HepG2 (cell line): ENCODE measurements at regions not wholly inside any gene's neighbourhood (a gene's known extent, or its start where the extent isn't known, plus 50 kb on each side); places are given as distances from the start of the nearest gene placed in this dataset.
A peak's percentile ranks its signal among the peaks of the same experiment; 100 is the strongest.

Experiments
- ARID2 ChIP-seq: sonication (generic); formaldehyde crosslinking; IDR thresholded peaks from 2 replicates; pipeline ENCODE4 v1.8.1; 2022; ENCODE audit warnings: mild to moderate bottlenecking, missing genetic modification reagents, borderline replicate concordance
- ERF ChIP-seq: IDR thresholded peaks from 2 replicates; pipeline ENCODE4 v1.6.1; 2018; ENCODE audit warnings: missing biosample characterization, missing genetic modification reagents
- FOXM1 ChIP-seq: sonication (generic); formaldehyde crosslinking; IDR thresholded peaks from 2 replicates; pipeline ENCODE4 v1.5.0; 2020; ENCODE audit warnings: missing genetic modification reagents
- HIVEP1 ChIP-seq: sonication (generic); formaldehyde crosslinking; IDR thresholded peaks from 2 replicates; pipeline ENCODE4 v1.4.0; 2020; ENCODE audit warnings: mild to moderate bottlenecking, missing genetic modification reagents
- HNF4A ChIP-seq: sonication (generic); formaldehyde crosslinking; IDR thresholded peaks from 2 replicates; pipeline ENCODE4 v1.4.0; 2020; ENCODE audit warnings: missing genetic modification reagents
- JUN ChIP-seq: sonication (generic); formaldehyde crosslinking; IDR thresholded peaks from 2 replicates; pipeline ENCODE4 v1.4.0; 2020; ENCODE audit warnings: mild to moderate bottlenecking, missing genetic modification reagents
- NCOA2 ChIP-seq: sonication (generic); formaldehyde crosslinking; IDR thresholded peaks from 2 replicates; pipeline ENCODE4 v1.8.0; 2022; ENCODE audit warnings: inconsistent platforms
- NR2C2 ChIP-seq: sonication (generic); formaldehyde crosslinking; IDR thresholded peaks from 2 replicates; pipeline ENCODE4 v1.4.0; 2020; ENCODE audit warnings: missing genetic modification reagents, mild to moderate bottlenecking, moderate library complexity, borderline replicate concordance
- SMARCC2 ChIP-seq: fragments of 450-650 bp; IDR thresholded peaks from 2 replicates; pipeline ENCODE4 v1.6.1; 2017; ENCODE audit warnings: antibody characterized with exemption, mild to moderate bottlenecking
- ZFP90 ChIP-seq: sonication (generic); formaldehyde crosslinking; IDR thresholded peaks from 2 replicates; pipeline ENCODE4 v1.8.0; 2022; ENCODE audit warnings: missing genetic modification reagents, mild to moderate bottlenecking, inconsistent platforms, borderline replicate concordance
- ZKSCAN5 ChIP-seq: sonication (generic); formaldehyde crosslinking; IDR thresholded peaks from 2 replicates; pipeline ENCODE4 v1.5.1; 2020; ENCODE audit warnings: mild to moderate bottlenecking, missing genetic modification reagents
- ZNF251 ChIP-seq: sonication (generic); formaldehyde crosslinking; IDR thresholded peaks from 2 replicates; pipeline ENCODE4 v1.9.0; 2021; ENCODE audit warnings: mild to moderate bottlenecking, missing genetic modification reagents
- ZNF441 ChIP-seq: sonication (generic); formaldehyde crosslinking; IDR thresholded peaks from 2 replicates; pipeline ENCODE4 v1.7.0; 2021; ENCODE audit warnings: missing genetic modification reagents, borderline replicate concordance
- ZNF629 ChIP-seq: sonication (generic); formaldehyde crosslinking; conservative IDR thresholded peaks from 2 replicates; pipeline ENCODE4 v1.5.0; 2020; ENCODE audit warnings: missing genetic modification reagents
- TF ChIP-seq, protein P1 (sequence below): sonication (generic); formaldehyde crosslinking; IDR thresholded peaks from 2 replicates; pipeline ENCODE4 v1.5.0; 2020; ENCODE audit warnings: missing genetic modification reagents
- TF ChIP-seq, protein P2 (sequence below): sonication (generic); formaldehyde crosslinking; IDR thresholded peaks from 2 replicates; pipeline ENCODE4 v1.4.0; 2020; ENCODE audit warnings: missing genetic modification reagents
- TF ChIP-seq, protein P3 (sequence below): sonication (generic); formaldehyde crosslinking; IDR thresholded peaks from 2 replicates; pipeline ENCODE4 v1.4.0; 2020; ENCODE audit warnings: missing genetic modification reagents, borderline replicate concordance
- TF ChIP-seq, protein P4 (sequence below): sonication (generic); formaldehyde crosslinking; conservative IDR thresholded peaks from 2 replicates; pipeline ENCODE4 v1.4.0; 2020; ENCODE audit warnings: missing genetic modification reagents
- TF ChIP-seq, protein P5 (sequence below): IDR thresholded peaks from 2 replicates; pipeline ENCODE4 v1.6.1; 2016
- TF ChIP-seq, protein P6 (sequence below): IDR thresholded peaks from 2 replicates; pipeline ENCODE4 v1.6.1; 2016; ENCODE audit warnings: low read depth, control low read depth
- TF ChIP-seq, protein P7 (sequence below): sonication (generic); formaldehyde crosslinking; IDR thresholded peaks from 2 replicates; pipeline ENCODE4 v1.4.0; 2020; ENCODE audit warnings: low read depth, mild to moderate bottlenecking, missing genetic modification reagents

DNA sequence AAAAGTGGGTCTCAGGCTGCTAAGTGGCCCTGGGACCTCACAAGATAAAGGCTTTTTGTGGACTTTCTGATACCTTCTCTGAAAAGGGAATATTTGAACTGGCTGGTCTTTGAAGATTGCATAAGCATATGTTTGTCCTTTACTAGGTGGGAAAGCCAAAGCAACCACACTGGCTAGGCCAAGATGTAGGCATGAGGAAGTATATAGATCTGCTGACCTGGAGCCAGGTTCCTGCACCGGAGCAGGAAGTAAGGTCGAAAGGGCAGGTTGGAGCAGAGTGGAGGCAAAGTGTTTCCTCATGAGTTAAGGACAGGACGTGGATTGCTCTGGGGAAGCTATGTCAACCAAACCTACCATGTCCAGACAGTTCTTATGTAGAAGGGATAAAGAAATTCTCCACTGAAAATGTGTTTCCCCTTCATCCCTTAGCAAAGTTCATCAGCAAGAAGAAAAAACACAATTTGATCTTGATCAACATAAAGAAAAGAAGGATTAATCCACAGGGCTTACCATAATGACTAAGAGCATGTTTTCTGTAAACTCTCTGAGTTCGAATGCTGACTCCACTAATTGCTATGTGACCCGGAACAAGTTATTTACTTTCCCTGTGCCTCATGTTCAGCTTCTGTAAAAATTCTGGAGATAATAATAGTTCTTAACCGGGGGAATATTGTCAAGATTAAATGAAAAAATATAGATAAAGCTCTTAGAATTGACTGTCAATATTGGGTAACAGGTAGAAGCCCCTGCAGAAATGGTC lies 156.1 kb upstream of the SRD5A2 start (continued):
- TF ChIP-seq, protein P1, sequence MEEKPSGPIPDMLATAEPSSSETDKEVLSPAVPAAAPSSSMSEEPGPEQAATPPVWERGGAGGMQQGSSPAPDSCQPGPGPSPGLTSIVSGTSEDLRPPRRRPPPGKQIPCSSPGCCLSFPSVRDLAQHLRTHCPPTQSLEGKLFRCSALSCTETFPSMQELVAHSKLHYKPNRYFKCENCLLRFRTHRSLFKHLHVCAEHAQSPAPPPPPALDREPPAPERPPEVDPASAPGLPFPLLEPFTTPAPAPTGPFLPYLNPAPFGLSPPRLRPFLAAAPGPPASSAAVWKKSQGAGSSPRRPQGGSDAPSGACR (CRISPR knock-in tag), result no peak
- TF ChIP-seq, protein P2, sequence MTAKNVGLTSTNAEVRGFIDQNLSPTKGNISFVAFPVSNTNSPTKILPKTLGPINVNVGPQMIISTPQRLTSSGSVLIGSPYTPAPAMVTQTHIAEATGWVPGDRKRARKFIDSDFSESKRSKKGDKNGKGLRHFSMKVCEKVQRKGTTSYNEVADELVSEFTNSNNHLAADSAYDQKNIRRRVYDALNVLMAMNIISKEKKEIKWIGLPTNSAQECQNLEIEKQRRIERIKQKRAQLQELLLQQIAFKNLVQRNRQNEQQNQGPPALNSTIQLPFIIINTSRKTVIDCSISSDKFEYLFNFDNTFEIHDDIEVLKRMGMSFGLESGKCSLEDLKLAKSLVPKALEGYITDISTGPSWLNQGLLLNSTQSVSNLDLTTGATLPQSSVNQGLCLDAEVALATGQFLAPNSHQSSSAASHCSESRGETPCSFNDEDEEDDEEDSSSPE (CRISPR knock-in tag), result peak; percentile 56
- TF ChIP-seq, protein P3, sequence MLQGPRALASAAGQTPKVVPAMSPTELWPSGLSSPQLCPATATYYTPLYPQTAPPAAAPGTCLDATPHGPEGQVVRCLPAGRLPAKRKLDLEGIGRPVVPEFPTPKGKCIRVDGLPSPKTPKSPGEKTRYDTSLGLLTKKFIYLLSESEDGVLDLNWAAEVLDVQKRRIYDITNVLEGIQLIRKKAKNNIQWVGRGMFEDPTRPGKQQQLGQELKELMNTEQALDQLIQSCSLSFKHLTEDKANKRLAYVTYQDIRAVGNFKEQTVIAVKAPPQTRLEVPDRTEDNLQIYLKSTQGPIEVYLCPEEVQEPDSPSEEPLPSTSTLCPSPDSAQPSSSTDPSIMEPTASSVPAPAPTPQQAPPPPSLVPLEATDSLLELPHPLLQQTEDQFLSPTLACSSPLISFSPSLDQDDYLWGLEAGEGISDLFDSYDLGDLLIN (CRISPR knock-in tag), result no peak
- TF ChIP-seq NR2C2 (CRISPR knock-in tag), result peak; percentile 87
- TF ChIP-seq HNF4A (CRISPR knock-in tag), result peak; percentile 77
- TF ChIP-seq, protein P4, sequence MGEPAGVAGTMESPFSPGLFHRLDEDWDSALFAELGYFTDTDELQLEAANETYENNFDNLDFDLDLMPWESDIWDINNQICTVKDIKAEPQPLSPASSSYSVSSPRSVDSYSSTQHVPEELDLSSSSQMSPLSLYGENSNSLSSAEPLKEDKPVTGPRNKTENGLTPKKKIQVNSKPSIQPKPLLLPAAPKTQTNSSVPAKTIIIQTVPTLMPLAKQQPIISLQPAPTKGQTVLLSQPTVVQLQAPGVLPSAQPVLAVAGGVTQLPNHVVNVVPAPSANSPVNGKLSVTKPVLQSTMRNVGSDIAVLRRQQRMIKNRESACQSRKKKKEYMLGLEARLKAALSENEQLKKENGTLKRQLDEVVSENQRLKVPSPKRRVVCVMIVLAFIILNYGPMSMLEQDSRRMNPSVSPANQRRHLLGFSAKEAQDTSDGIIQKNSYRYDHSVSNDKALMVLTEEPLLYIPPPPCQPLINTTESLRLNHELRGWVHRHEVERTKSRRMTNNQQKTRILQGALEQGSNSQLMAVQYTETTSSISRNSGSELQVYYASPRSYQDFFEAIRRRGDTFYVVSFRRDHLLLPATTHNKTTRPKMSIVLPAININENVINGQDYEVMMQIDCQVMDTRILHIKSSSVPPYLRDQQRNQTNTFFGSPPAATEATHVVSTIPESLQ (CRISPR knock-in tag), result no peak
- TF ChIP-seq, protein P5, sequence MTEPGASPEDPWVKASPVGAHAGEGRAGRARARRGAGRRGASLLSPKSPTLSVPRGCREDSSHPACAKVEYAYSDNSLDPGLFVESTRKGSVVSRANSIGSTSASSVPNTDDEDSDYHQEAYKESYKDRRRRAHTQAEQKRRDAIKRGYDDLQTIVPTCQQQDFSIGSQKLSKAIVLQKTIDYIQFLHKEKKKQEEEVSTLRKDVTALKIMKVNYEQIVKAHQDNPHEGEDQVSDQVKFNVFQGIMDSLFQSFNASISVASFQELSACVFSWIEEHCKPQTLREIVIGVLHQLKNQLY (CRISPR knock-in tag), result no peak
- no peak for TF ChIP-seq HIVEP1
- 0 out of 2 replicates have a peak, but pooled peaks have one; percentile 27 for TF ChIP-seq ZNF629 (CRISPR knock-in tag)
- TF ChIP-seq ARID2 (CRISPR knock-in tag), result no peak
- TF ChIP-seq, protein P6, sequence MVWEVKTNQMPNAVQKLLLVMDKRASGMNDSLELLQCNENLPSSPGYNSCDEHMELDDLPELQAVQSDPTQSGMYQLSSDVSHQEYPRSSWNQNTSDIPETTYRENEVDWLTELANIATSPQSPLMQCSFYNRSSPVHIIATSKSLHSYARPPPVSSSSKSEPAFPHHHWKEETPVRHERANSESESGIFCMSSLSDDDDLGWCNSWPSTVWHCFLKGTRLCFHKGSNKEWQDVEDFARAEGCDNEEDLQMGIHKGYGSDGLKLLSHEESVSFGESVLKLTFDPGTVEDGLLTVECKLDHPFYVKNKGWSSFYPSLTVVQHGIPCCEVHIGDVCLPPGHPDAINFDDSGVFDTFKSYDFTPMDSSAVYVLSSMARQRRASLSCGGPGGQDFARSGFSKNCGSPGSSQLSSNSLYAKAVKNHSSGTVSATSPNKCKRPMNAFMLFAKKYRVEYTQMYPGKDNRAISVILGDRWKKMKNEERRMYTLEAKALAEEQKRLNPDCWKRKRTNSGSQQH, result no peak
- no peak for TF ChIP-seq ZNF251 (CRISPR knock-in tag)
- TF ChIP-seq ERF (CRISPR knock-in tag), result peak; percentile 44; the same call in 1 of the 2 replicates
- no peak for TF ChIP-seq JUN (CRISPR knock-in tag)
- no peak for TF ChIP-seq FOXM1
- TF ChIP-seq, protein P7, sequence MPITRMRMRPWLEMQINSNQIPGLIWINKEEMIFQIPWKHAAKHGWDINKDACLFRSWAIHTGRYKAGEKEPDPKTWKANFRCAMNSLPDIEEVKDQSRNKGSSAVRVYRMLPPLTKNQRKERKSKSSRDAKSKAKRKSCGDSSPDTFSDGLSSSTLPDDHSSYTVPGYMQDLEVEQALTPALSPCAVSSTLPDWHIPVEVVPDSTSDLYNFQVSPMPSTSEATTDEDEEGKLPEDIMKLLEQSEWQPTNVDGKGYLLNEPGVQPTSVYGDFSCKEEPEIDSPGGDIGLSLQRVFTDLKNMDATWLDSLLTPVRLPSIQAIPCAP, result no peak
- TF ChIP-seq ZNF441, result no peak; the same call in 1 of the 2 replicates
- TF ChIP-seq ZFP90 (CRISPR knock-in tag), result 0 out of 2 replicates have a peak, but pooled peaks have one; percentile 49
- peak; percentile 76 for TF ChIP-seq NCOA2 (CRISPR knock-in tag)
- TF ChIP-seq SMARCC2, result no peak
- TF ChIP-seq ZKSCAN5, result no peak
